Subcutaneous abdominal adipose tissue (tissue), 5 donors: ENCODE measurements at regions not wholly inside any gene's neighbourhood (a gene's known extent, or its start where the extent isn't known, plus 50 kb on each side); places are given as distances from the start of the nearest gene placed in this dataset.

Experiments used
- H3K27ac ChIP-seq: one replicate; pipeline ENCODE4 v1.7.0; 2013; ENCODE audit warnings: low read depth, mild to moderate bottlenecking, inconsistent platforms, low read length, moderate library complexity
- H3K27me3 ChIP-seq, 5 donors: one replicate each; pipeline ENCODE4 v1.7.0; 2013; ENCODE audit warnings: low read length in 5 of 5, inconsistent platforms in 1 of 5; ENCODE audit not compliant: control insufficient read depth in 5 of 5, insufficient read depth in 4 of 5
- H3K36me3 ChIP-seq, 5 donors: one replicate each; pipeline ENCODE4 v1.7.0; 2013; ENCODE audit warnings: low read length in 5 of 5; ENCODE audit not compliant: control insufficient read depth in 5 of 5, insufficient read depth in 5 of 5
- H3K4me1 ChIP-seq, 5 donors: one replicate each; pipeline ENCODE4 v1.7.0; 2013; ENCODE audit warnings: low read length in 5 of 5, mild to moderate bottlenecking in 3 of 5, moderate library complexity in 1 of 5; ENCODE audit not compliant: control insufficient read depth in 5 of 5, insufficient read depth in 5 of 5
- H3K4me3 ChIP-seq, 5 donors: one replicate each; pipeline ENCODE4 v1.7.0; 2013; ENCODE audit warnings: low read length in 5 of 5, low read depth in 1 of 5
- H3K9ac ChIP-seq, 5 donors: one replicate each; pipeline ENCODE4 v1.7.0; 2013; ENCODE audit warnings: low read length in 5 of 5, mild to moderate bottlenecking in 4 of 5, moderate library complexity in 3 of 5
- H3K9me3 ChIP-seq, 5 donors: one replicate each; pipeline ENCODE4 v1.7.0; 2013; ENCODE audit warnings: low read length in 5 of 5; ENCODE audit not compliant: control insufficient read depth in 5 of 5
- donor health status: healthy.
- donor health status: healthy.
- donor health status: healthy.
- donor health status: healthy.
- donor health status: healthy.

DNA sequence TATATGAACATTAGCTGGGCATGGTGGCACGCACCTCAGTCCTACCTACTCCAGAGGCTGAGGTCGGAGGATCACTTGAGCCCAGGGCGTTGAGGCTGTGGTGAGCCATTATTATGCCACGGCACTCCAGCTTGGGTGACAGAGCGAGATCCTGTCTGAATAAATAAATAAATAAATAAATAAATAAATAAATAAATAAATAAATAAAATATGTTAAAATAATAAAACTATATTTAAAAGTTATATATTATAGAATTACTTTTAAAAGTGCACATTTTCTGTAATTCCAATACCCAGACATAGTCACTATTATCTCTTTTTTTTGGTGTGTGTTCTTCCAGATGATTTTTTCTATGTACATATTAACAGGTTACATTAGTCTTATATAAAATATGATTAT is 382.0 kb upstream of the ROBO2 start:
- no peaks in the 10 kb centered on the region for H3K36me3 ChIP-seq
- H3K4me3 ChIP-seq, result no peak overlapping the region
- no peaks in the 10 kb centered on the region for H3K27me3 ChIP-seq

DNA sequence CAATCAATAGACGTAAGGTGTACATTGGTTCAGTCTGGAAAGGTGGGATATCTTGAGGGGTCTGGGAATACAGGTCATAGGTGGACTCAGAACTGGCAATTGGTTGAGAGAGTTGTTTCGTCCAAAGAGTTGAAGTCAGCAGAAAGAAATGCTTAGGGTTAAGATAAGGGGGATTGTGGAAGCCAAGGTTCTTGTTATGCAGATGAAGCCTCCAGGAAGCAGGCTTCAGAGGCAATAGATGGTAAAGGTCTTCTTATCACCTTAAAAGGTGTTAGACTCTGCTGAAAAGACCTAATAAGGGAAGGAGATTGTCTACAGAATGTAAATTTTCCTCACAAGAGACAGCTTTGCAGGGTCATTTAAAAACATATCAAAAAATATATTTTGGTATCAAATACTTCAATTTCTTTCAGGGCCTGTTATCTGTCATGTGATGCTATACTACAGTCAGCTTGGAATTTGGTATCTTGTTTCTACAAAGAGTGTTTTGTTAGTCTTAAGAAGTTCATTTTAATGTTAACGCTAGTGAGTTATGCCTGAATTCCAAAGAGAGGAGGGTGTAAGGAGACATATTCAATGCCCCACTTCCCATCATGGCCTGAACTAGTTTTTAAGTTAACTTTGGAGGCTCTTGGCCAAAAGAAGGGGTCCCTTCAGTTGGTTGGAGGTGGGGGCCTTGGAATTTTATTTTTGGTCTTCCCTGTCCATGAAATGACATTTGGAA is 378.2 kb upstream of the ROBO2 start:
- no peak overlapping the region for H3K27ac ChIP-seq
- H3K9ac ChIP-seq, result no peak overlapping the region
- H3K9me3 ChIP-seq, result no peaks in the 10 kb centered on the region
- H3K4me3 ChIP-seq, result no peak overlapping the region
- H3K4me1 ChIP-seq, result no peaks in the 10 kb centered on the region
- no peaks in the 10 kb centered on the region for H3K27me3 ChIP-seq
- no peaks in the 10 kb centered on the region for H3K36me3 ChIP-seq

More for the DNA sequence above, 382.0 kb upstream of the ROBO2 start:
- H3K9ac ChIP-seq, result no peak overlapping the region
- H3K27ac ChIP-seq, result no peak overlapping the region
- no peaks in the 10 kb centered on the region for H3K4me1 ChIP-seq
- H3K9me3 ChIP-seq, result peaks cover 0 to 2% (median 0%) of the 10 kb centered on the region in 5 donors

DNA sequence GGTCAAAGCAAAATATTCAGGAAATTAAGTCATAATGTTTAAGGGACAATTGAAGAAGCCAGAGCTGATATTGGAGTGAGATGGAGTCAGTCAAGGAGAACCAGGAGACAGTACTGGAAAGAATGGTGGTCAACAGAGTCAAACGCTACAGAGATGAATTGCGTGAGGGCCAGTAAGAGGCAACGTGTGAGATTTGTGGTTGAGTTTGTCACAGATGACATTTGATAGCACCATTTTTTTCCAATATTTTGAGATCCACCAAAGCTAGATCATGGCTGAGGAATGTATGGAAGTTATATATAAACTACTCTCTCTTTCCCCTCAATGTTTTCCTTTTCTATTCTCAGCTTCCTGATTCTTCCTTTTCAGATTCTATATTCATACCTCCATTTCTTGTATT is 375.1 kb upstream of the ROBO2 start:
- Histone ChIP-seq H3K4me1 (no peaks in the 10 kb centered on the region), H3K9ac (no peak overlapping the region), H3K36me3 (no peaks in the 10 kb centered on the region), H3K27me3 (no peaks in the 10 kb centered on the region), H3K27ac (no peak overlapping the region), H3K9me3 (no peaks in the 10 kb centered on the region), H3K4me3 (no peak overlapping the region)

DNA sequence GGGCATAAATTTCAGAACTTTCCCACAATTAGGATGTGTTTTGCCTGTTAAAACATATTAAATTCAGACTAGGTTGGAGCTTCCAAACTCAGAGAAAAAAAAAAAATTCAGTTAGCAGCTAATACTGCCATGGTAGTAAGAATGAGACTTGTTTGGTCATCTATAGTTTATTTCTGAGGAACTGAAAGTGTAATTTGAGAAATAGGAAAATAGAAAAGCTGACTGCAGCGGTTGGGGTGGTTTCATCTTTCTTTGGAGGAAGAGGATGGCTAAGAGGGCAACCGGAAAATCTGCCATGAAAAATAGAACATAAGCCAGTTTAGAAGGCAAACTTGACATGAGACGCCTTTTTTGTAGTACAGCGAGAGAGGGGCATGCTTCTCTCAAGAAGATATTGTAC is 371.2 kb upstream of the ROBO2 start:
- no peaks in the 10 kb centered on the region for H3K36me3 ChIP-seq
- H3K27me3 ChIP-seq, result no peaks in the 10 kb centered on the region
- no peaks in the 10 kb centered on the region for H3K9me3 ChIP-seq
- H3K9ac ChIP-seq, result no peak overlapping the region
- no peak overlapping the region for H3K4me3 ChIP-seq
- H3K27ac ChIP-seq, result no peak overlapping the region
- H3K4me1 ChIP-seq, result no peaks in the 10 kb centered on the region

DNA sequence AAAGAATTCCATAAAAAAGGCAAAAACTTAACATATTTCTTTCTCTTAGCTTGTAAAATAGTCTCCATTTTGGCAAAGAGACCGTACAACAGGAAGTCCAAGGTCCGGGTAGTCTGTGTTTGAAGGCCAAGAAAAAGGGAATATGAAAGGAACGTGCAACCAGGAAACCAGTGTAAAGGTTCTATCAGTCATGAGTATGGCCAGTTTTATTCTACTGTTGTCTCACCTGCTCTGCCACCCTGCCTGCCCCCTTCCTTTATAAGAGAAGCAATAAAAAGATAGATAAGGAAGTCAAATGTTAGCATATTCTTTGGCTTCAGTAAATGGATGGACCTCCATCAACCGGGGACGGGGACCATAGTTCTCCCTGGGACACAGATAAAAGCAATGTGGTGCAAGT is 370.6 kb upstream of the ROBO2 start:
- Histone ChIP-seq H3K4me3 (no peak overlapping the region), H3K9me3 (no peaks in the 10 kb centered on the region), H3K27me3 (no peaks in the 10 kb centered on the region), H3K36me3 (no peaks in the 10 kb centered on the region), H3K27ac (no peak overlapping the region), H3K4me1 (no peaks in the 10 kb centered on the region), H3K9ac (no peak overlapping the region)

DNA sequence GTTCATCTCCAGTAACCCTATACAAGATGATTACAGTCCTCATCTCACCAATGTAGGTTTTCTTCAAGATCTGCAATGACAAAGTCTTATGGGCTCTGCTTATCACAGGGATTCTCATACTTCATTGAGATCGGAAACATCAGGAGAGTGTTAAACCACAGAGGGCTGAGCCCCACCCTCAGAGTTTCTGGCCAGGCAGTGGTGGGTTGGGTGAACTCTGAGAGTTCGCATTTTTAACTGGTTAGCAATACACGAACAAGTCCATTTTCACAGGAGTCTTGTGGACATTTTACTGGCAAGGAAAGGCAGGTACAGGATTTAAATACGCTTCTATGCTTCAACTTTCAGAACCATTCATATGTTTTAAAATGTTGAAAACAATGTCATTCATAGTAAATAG is 366.7 kb upstream of the ROBO2 start:
- no peaks in the 10 kb centered on the region for H3K36me3 ChIP-seq
- H3K27ac ChIP-seq, result no peak overlapping the region
- H3K4me1 ChIP-seq, result no peaks in the 10 kb centered on the region
- no peak overlapping the region for H3K9ac ChIP-seq
- no peak overlapping the region for H3K4me3 ChIP-seq
- no peaks in the 10 kb centered on the region for H3K9me3 ChIP-seq
- no peaks in the 10 kb centered on the region for H3K27me3 ChIP-seq

DNA sequence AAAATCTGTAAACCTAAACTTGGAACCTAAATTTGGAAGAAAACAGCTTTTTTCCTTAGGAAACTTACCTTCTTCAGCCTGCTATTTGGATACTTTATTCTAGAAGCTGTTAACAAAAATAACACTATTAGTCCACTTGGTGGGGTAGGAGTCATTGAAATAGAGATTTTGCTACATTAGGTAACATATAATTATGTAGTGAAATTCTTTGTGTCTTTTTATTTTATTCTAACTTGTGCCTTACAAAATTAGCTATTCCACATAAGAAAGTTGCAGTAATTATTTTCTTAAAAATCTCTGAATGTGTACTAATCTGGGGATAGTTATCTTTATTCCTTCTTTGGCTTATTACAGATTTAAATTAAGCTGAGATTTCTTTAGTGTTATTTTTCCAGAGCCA is 360.4 kb upstream of the ROBO2 start:
- no peak overlapping the region for H3K27ac ChIP-seq
- H3K27me3 ChIP-seq, result no peaks in the 10 kb centered on the region
- no peaks in the 10 kb centered on the region for H3K36me3 ChIP-seq
- no peak overlapping the region for H3K4me3 ChIP-seq
- H3K9ac ChIP-seq, result no peak overlapping the region
- no peaks in the 10 kb centered on the region for H3K4me1 ChIP-seq
- no peaks in the 10 kb centered on the region for H3K9me3 ChIP-seq

DNA sequence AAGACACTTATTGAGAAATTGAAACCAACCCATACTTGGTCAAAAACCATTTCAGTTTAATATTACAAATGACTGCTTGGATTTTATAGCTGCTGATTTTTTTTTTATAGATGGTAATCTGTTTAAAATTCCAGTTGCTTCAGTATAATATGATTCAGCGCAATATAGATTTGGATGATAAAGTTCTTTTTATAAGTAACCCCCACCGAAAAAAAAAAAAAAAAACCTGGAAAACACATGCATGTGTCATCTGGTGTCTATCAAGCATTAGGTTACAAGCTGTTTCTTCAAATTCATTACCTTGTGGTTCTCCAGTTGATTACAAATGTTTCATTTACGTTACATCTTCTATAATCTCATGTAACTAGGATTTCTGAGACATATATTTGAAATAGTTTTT is 356.6 kb upstream of the ROBO2 start:
- no peak overlapping the region for H3K27ac ChIP-seq
- no peak overlapping the region for H3K4me3 ChIP-seq
- no peaks in the 10 kb centered on the region for H3K9me3 ChIP-seq
- H3K4me1 ChIP-seq, result no peaks in the 10 kb centered on the region
- H3K27me3 ChIP-seq, result no peaks in the 10 kb centered on the region
- no peaks in the 10 kb centered on the region for H3K36me3 ChIP-seq
- no peak overlapping the region for H3K9ac ChIP-seq

DNA sequence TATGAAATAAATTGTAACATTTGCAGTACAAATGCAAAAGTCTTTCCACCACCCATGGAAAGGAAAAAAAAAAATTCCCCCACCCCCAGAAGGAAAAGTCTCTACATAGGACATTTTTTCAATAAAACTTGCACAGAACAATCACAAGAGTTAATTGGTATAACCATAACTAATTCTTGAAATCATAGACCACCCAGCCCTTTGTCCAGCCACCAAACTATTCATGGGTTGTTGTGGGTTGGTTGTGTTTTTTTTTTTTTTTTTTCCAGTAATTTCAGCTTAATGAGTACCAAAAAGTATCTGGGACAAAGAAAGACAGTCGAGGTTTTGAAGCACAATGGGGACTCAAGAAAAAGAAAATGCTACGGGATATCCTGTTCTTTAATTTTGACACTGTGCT is 355.0 kb upstream of the ROBO2 start:
- H3K9ac ChIP-seq, result no peak overlapping the region
- H3K4me3 ChIP-seq, result no peak overlapping the region
- no peaks in the 10 kb centered on the region for H3K4me1 ChIP-seq
- H3K27ac ChIP-seq, result no peak overlapping the region
- no peaks in the 10 kb centered on the region for H3K9me3 ChIP-seq
- no peaks in the 10 kb centered on the region for H3K27me3 ChIP-seq
- no peaks in the 10 kb centered on the region for H3K36me3 ChIP-seq

DNA sequence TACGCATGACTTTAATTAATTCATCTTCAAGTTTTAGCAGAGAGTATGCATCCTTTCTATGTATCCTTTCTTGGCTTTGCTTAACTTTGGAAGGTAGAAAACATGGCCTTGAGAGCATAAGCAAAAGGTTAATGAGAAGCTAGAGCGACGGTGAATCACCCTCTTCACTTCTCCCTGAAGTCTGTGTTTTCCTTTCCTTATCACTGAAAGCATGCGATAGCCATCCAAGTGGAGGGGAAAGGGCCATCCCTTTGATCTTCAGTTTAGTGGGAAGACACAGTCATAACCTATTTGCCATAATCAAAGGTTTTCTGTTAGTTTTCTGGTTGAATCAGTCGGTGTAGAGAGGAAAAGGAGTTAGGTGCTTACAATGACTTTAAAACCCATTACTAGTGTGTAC is 354.0 kb upstream of the ROBO2 start:
- Histone ChIP-seq H3K27ac (no peak overlapping the region), H3K4me3 (no peak overlapping the region), H3K4me1 (no peaks in the 10 kb centered on the region), H3K9ac (no peak overlapping the region), H3K36me3 (no peaks in the 10 kb centered on the region), H3K9me3 (no peaks in the 10 kb centered on the region), H3K27me3 (no peaks in the 10 kb centered on the region)

DNA sequence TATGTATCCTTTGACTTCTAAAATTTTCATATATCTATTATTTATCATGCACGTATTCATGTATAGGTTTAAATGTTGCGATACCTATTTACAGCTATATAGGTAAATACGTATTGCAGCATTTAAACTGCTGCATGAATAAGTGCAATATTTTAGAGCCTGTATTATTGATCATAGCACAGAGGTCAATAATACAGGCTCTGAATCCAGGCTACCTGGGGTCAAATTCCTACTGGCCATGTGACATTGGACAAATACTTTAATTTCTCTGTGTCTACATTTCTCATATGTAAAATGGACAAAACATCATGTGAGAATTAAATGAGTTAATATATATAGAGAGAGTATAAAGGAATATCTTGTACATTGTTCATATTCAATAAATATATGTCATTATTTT is 352.9 kb upstream of the ROBO2 start:
- H3K27me3 ChIP-seq, result no peaks in the 10 kb centered on the region
- H3K27ac ChIP-seq, result no peak overlapping the region
- no peak overlapping the region for H3K9ac ChIP-seq
- no peak overlapping the region for H3K4me3 ChIP-seq
- no peaks in the 10 kb centered on the region for H3K9me3 ChIP-seq
- H3K36me3 ChIP-seq, result no peaks in the 10 kb centered on the region
- H3K4me1 ChIP-seq, result no peaks in the 10 kb centered on the region
